Stomach (tissue), 8 donors: ENCODE measurements at regions not wholly inside any gene's neighbourhood (a gene's known extent, or its start where the extent isn't known, plus 50 kb on each side); places are given as distances from the start of the nearest gene placed in this dataset.
A peak's percentile ranks its signal among the peaks of the same experiment; 100 is the strongest.

Source experiments
- DNase-seq, 2 donors: peaks; one replicate each; pipeline versions ENCODE4 v3.0.0 to v3.0.0-alpha.2; 2013 to 2019
- H3K27ac ChIP-seq, 5 donors: fragments of 200-600 bp in 4 of 5; sonication (generic) in 4 of 5; one replicate each; pipeline ENCODE4 v1.5.1; 2013 to 2019; ENCODE audit warnings: mild to moderate bottlenecking in 1 of 5, moderate library complexity in 1 of 5
- H3K27me3 ChIP-seq, 3 donors: fragments of 200-600 bp; sonication (generic); one replicate each; pipeline ENCODE4 v1.5.1; 2017 to 2019; ENCODE audit warnings: mixed run types in 1 of 3
- H3K36me3 ChIP-seq, 4 donors: fragments of 200-600 bp; sonication (generic); 1 replicate in 3 of 4; 2 replicates in 1 of 4; pipeline ENCODE4 v1.5.1; 2016 to 2019
- H3K4me1 ChIP-seq, 4 donors: fragments of 200-600 bp; sonication (generic); one replicate each; pipeline ENCODE4 v1.5.1; 2016 to 2019
- H3K4me3 ChIP-seq, 4 donors: fragments of 200-600 bp; sonication (generic) in 3 of 4; one replicate each; pipeline ENCODE4 v1.5.1; 2016 to 2019; ENCODE audit warnings: mild to moderate bottlenecking in 1 of 4
- H3K9me3 ChIP-seq, 4 donors: fragments of 200-600 bp; sonication (generic); one replicate each; pipeline ENCODE4 v1.5.1; 2016 to 2019
- CTCF ChIP-seq, 7 experiments: fragments of 450-650 bp in 4 of 7; fragments of 200-600 bp in 3 of 7; sonication (generic) in 3 of 7; IDR thresholded peaks; one replicate each; pipeline ENCODE4 v1.5.1; 2016 to 2019; ENCODE audit warnings: antibody characterized with exemption in 7 of 7, control low read depth in 2 of 7, mild to moderate bottlenecking in 1 of 7
- EP300 ChIP-seq: sonication (generic); formaldehyde crosslinking; IDR thresholded peaks from one replicate; pipeline ENCODE4 v1.6.1; 2017; ENCODE audit warnings: antibody characterized with exemption
- POLR2A ChIP-seq, 4 donors: fragments of 450-650 bp; IDR thresholded peaks; one replicate each; pipeline ENCODE4 v1.6.1; 2016; ENCODE audit warnings: antibody characterized with exemption in 4 of 4, control low read depth in 2 of 4, mild to moderate bottlenecking in 1 of 4, moderate library complexity in 1 of 4
- POLR2AphosphoS5 ChIP-seq, 3 donors: sonication (generic); formaldehyde crosslinking; IDR thresholded peaks; one replicate each; pipeline ENCODE4 v1.6.1; 2016; ENCODE audit warnings: antibody characterized with exemption in 3 of 3
- WGBS, 5 donors: extraction: QIAGEN DNeasy Blood & Tissue Kit in 3 of 5; methylation state at CpG; one replicate each; pipeline versions ENCODE4 v1.1.5 to v1.1.7; 2013 to 2018; 5-methylcytosine and 5-hydroxymethylcytosine counted together
- intact Hi-C: fragments of 100-400 bp; cut with DNase I; formaldehyde crosslinking; loops from one replicate; pipeline ENCODE4 v1.15.1; 2023; ENCODE audit warnings: low total_unique reads
- donor health status: healthy with polysubstance abuse.
- donor health status: Bipolar disorder and iron deficiency.
- donor health status: healthy.

DNA sequence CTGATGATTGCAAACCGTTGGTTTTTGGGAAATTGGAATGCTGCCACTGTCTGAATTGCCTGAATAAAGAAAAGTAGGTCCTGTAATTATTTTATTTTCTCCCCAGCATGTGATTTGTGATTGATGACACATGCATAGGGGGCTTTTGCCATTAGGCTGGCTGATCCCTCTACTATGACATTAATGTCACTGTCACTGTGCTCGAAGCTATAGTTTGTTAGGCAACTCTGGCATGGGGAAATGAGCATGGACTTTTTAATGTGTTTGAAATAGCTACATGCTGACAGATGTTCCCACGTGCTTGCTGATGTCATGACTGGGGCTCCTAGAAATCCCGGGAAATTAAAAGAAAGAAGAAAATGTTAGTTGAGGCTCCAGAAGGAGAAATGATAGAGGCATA lies 99.1 kb downstream of the HRH4 start:
- H3K27ac ChIP-seq = no peak overlapping the region
- TF ChIP-seq POLR2AphosphoS5 (IDR thresholded peaks at IDR 0.05) = no peak
- no peak for TF ChIP-seq POLR2A (IDR thresholded peaks at IDR 0.05)
- TF ChIP-seq CTCF (IDR thresholded peaks at IDR 0.05) = no peak
- TF ChIP-seq EP300 = no peak
- DNase-seq = no peak
- H3K4me3 ChIP-seq = no peak overlapping the region
- intact Hi-C loops = no loop called here
- H3K36me3 ChIP-seq = no peaks in the 10 kb centered on the region
- H3K4me1 ChIP-seq = no peaks in the 10 kb centered on the region
- H3K27me3 ChIP-seq = peaks cover 0 to 13% (median 0%) of the 10 kb centered on the region in 3 donors
- H3K9me3 ChIP-seq = no peaks in the 10 kb centered on the region
- WGBS, 5 donors = 45 to 53% (median 46%) methylated on average over 4 of the region's 4 CpGs

- Histone ChIP-seq H3K27ac (no peak overlapping the region), H3K9me3 (no peaks in the 10 kb centered on the region), H3K36me3 (no peaks in the 10 kb centered on the region), H3K27me3 (peaks cover 0 to 13% (median 0%) of the 10 kb centered on the region in 3 donors), H3K4me3 (no peak overlapping the region), H3K4me1 (no peaks in the 10 kb centered on the region)
- DNase-seq = peak in 1 of 2 donors; percentile 53
- intact Hi-C loops = no loop called here
- 29 to 46% (median 32%) methylated on average over 7 of the region's 7 CpGs for WGBS, 5 donors
- TF ChIP-seq POLR2A (IDR thresholded peaks at IDR 0.05) (no peak), EP300 (no peak), POLR2AphosphoS5 (IDR thresholded peaks at IDR 0.05) (no peak), CTCF (IDR thresholded peaks at IDR 0.05) (no peak)
Observed at GRCh38 chr18:24560511-24560981, 100.1 kb downstream of the HRH4 start.

DNA sequence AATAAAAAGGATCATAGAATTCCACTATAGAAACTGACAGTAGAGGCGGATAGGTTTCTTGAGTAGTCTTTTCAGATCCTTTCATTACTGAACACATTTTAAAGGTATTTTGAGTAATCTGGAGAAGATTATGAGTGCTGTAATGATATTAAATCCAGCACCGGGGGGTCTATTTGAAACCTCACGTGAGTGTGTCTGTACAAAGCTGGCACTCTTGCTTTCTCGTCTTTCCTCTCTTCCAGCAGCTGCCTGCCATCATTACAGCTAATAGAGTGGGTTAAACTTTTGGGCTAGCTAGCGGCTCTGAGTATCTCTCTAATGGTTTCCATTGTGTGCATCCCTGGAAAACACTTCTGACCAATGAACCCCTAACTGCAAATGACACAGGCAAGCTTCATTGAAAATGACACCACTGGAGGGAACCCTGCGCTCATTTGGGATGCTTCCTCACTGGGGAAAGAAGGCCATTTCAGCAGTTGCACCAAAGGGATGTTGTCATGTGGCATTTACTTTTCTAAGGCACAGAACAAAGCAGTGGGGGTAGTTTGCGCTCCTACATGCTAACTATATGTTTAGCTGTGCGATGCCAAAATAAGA lies 101.0 kb downstream of the HRH4 start:
- TF ChIP-seq POLR2AphosphoS5 (IDR thresholded peaks at IDR 0.05) (no peak), CTCF (IDR thresholded peaks at IDR 0.05) (no peak), POLR2A (IDR thresholded peaks at IDR 0.05) (no peak), EP300 (no peak)
- no peaks in the 10 kb centered on the region for H3K36me3 ChIP-seq
- no peaks in the 10 kb centered on the region for H3K9me3 ChIP-seq
- no peak overlapping the region for H3K4me3 ChIP-seq
- WGBS, 5 donors = 76 to 91% (median 87%) methylated on average over 8 of the region's 8 CpGs
- intact Hi-C loops = no loop called here
- H3K27ac ChIP-seq = no peak overlapping the region
- H3K4me1 ChIP-seq = no peaks in the 10 kb centered on the region
- no peak for DNase-seq
- H3K27me3 ChIP-seq = peaks cover 0 to 13% (median 0%) of the 10 kb centered on the region in 3 donors

- 61 to 81% (median 66%) methylated on average over 4 of the region's 4 CpGs for WGBS, 5 donors
Observed at GRCh38 chr18:24567199-24567598, 106.8 kb downstream of the HRH4 start.

More at GRCh38 chr18:24567199-24567598, 106.8 kb downstream of the HRH4 start:
- DNase-seq = no peak
- H3K9me3 ChIP-seq = no peaks in the 10 kb centered on the region
- H3K4me1 ChIP-seq = no peaks in the 10 kb centered on the region
- TF ChIP-seq POLR2AphosphoS5 (IDR thresholded peaks at IDR 0.05) = no peak
- TF ChIP-seq POLR2A (IDR thresholded peaks at IDR 0.05) = no peak
- TF ChIP-seq EP300 = no peak
- TF ChIP-seq CTCF (IDR thresholded peaks at IDR 0.05) = no peak
- H3K4me3 ChIP-seq = no peak overlapping the region
- no peak overlapping the region for H3K27ac ChIP-seq
- H3K27me3 ChIP-seq = peaks cover 0 to 8% (median 0%) of the 10 kb centered on the region in 3 donors
- H3K36me3 ChIP-seq = no peaks in the 10 kb centered on the region
- intact Hi-C loops = no loop called here
